ENCODE measurements at regions not wholly inside any gene's neighbourhood (a gene's known extent, or its start where the extent isn't known, plus 50 kb on each side); places are given as distances from the start of the nearest gene placed in this dataset.

- Histone ChIP-seq H3K9ac (ENCODE audit: insufficient read length, low read depth) (no peak overlapping the region), H3K4me1 (ENCODE audit: insufficient read depth, insufficient read length) (no peaks in the 10 kb centered on the region), H3K36me3 (ENCODE audit: insufficient read depth, insufficient read length, low read length) (no peaks in the 10 kb centered on the region), H3K27me3 (ENCODE audit: insufficient read depth, insufficient read length) (no peaks in the 10 kb centered on the region), H3K4me3 (ENCODE audit: insufficient read length, low read depth) (no peak overlapping the region), H3K9me3 (ENCODE audit: insufficient read depth, low read length) (no peaks in the 10 kb centered on the region)
- DNase-seq (ENCODE audit: low read depth, low spot score): no peak
- TF ChIP-seq ZNF274 (IDR thresholded peaks at IDR 0.05; ENCODE audit: low read depth, low read length) (no peak), SUZ12 (IDR thresholded peaks at IDR 0.05; ENCODE audit: extremely low read depth, insufficient read depth, insufficient read length) (no peak), YY1 (IDR thresholded peaks at IDR 0.05; ENCODE audit: insufficient read depth, insufficient read length) (no peak)
These were observed 465.0 kb upstream of the SOX11 start for GRCh38 chr2:5227062-5227699.

DNA sequence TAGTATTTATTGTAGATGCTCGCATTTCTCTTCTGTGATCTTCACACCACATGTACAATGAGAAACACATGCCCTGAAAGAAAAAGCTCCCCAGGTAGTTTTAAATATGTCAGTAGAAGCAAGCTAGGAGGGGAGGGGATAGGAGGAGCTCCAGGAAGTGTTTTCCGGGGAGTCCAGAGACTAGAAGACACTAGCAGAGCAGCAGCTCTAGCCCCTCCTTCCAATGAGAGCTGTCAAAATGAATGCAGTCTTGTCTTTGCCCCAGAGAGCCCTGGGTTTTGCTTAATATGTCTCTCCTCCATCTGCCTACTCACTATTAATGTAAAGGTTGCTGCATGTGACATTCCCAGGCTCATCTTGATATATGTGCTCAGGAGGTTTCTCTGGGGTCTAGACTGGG, 462.6 kb upstream of the SOX11 start:
- no peak for TF ChIP-seq YY1 (IDR thresholded peaks at IDR 0.05; ENCODE audit: insufficient read depth, insufficient read length)
- no peak for TF ChIP-seq ZNF274 (IDR thresholded peaks at IDR 0.05; ENCODE audit: low read depth, low read length)
- TF ChIP-seq SUZ12 (IDR thresholded peaks at IDR 0.05; ENCODE audit: extremely low read depth, insufficient read depth, insufficient read length): no peak
- no peaks in the 10 kb centered on the region for H3K27me3 ChIP-seq (ENCODE audit: insufficient read depth, insufficient read length)
- no peaks in the 10 kb centered on the region for H3K4me1 ChIP-seq (ENCODE audit: insufficient read depth, insufficient read length)
- no peak overlapping the region for H3K4me3 ChIP-seq (ENCODE audit: insufficient read length, low read depth)
- DNase-seq (ENCODE audit: low read depth, low spot score): no peak
- no peaks in the 10 kb centered on the region for H3K36me3 ChIP-seq (ENCODE audit: insufficient read depth, insufficient read length, low read length)
- no peak overlapping the region for H3K9ac ChIP-seq (ENCODE audit: insufficient read length, low read depth)
- no peaks in the 10 kb centered on the region for H3K9me3 ChIP-seq (ENCODE audit: insufficient read depth, low read length)

- Histone ChIP-seq H3K36me3 (ENCODE audit: insufficient read depth, insufficient read length, low read length) (no peaks in the 10 kb centered on the region), H3K9me3 (ENCODE audit: insufficient read depth, low read length) (no peaks in the 10 kb centered on the region), H3K9ac (ENCODE audit: insufficient read length, low read depth) (no peak overlapping the region), H3K27me3 (ENCODE audit: insufficient read depth, insufficient read length) (no peaks in the 10 kb centered on the region), H3K4me3 (ENCODE audit: insufficient read length, low read depth) (no peak overlapping the region), H3K4me1 (ENCODE audit: insufficient read depth, insufficient read length) (no peaks in the 10 kb centered on the region)
- no peak for TF ChIP-seq SUZ12 (IDR thresholded peaks at IDR 0.05; ENCODE audit: extremely low read depth, insufficient read depth, insufficient read length)
- no peak for TF ChIP-seq YY1 (IDR thresholded peaks at IDR 0.05; ENCODE audit: insufficient read depth, insufficient read length)
- TF ChIP-seq ZNF274 (IDR thresholded peaks at IDR 0.05; ENCODE audit: low read depth, low read length): no peak
- DNase-seq (ENCODE audit: low read depth, low spot score): no peak
These were observed 461.7 kb upstream of the SOX11 start for GRCh38 chr2:5230444-5230843.

DNA sequence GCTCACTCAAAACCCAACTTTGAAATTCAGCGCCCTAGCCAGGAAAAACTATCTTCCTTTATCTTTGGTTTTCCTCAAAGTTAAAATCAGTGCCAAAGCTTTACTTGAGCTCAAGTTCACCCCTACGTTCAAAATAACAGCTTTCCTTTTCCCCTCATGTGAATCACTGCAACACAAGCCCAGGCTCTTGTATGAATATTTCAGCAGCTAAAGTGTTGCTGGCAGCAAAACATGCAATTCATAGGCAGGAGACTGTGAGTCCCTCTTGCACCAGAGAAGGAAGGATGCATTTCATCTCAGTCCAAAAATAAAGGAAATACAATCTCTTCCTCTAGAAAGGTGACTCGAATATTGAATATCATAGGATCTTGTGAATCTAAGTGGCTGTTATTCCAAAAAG, 461.3 kb upstream of the SOX11 start:
- Histone ChIP-seq H3K9me3 (ENCODE audit: insufficient read depth, low read length) (no peaks in the 10 kb centered on the region), H3K36me3 (ENCODE audit: insufficient read depth, insufficient read length, low read length) (no peaks in the 10 kb centered on the region), H3K27me3 (ENCODE audit: insufficient read depth, insufficient read length) (no peaks in the 10 kb centered on the region), H3K9ac (ENCODE audit: insufficient read length, low read depth) (no peak overlapping the region), H3K4me3 (ENCODE audit: insufficient read length, low read depth) (no peak overlapping the region), H3K4me1 (ENCODE audit: insufficient read depth, insufficient read length) (no peaks in the 10 kb centered on the region)
- no peak for DNase-seq (ENCODE audit: low read depth, low spot score)
- no peak for TF ChIP-seq SUZ12 (IDR thresholded peaks at IDR 0.05; ENCODE audit: extremely low read depth, insufficient read depth, insufficient read length)
- no peak for TF ChIP-seq YY1 (IDR thresholded peaks at IDR 0.05; ENCODE audit: insufficient read depth, insufficient read length)
- TF ChIP-seq ZNF274 (IDR thresholded peaks at IDR 0.05; ENCODE audit: low read depth, low read length): no peak

DNA sequence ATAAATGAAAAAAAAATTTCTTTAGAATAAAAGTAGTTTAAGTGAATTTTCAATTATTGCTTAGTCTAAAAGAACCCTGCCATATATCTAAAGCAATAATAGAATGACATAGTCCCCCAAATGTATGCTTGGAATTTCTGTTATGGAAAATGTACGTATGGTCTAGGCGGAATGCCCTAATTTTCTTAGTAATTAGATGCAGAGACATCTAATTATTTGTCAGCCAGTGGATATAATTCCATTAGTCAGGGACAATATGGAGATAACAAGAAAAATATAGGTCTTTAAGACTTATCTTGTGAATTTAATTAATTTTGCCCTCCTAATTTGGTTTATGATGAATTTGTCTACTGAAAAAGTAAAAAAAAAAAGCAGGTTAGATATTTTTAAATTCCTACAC, 460.9 kb upstream of the SOX11 start:
- H3K4me1 ChIP-seq (ENCODE audit: insufficient read depth, insufficient read length): no peaks in the 10 kb centered on the region
- no peak for DNase-seq (ENCODE audit: low read depth, low spot score)
- no peaks in the 10 kb centered on the region for H3K9me3 ChIP-seq (ENCODE audit: insufficient read depth, low read length)
- H3K4me3 ChIP-seq (ENCODE audit: insufficient read length, low read depth): no peak overlapping the region
- no peak overlapping the region for H3K9ac ChIP-seq (ENCODE audit: insufficient read length, low read depth)
- TF ChIP-seq YY1 (IDR thresholded peaks at IDR 0.05; ENCODE audit: insufficient read depth, insufficient read length): no peak
- TF ChIP-seq ZNF274 (IDR thresholded peaks at IDR 0.05; ENCODE audit: low read depth, low read length): no peak
- TF ChIP-seq SUZ12 (IDR thresholded peaks at IDR 0.05; ENCODE audit: extremely low read depth, insufficient read depth, insufficient read length): no peak
- no peaks in the 10 kb centered on the region for H3K27me3 ChIP-seq (ENCODE audit: insufficient read depth, insufficient read length)
- H3K36me3 ChIP-seq (ENCODE audit: insufficient read depth, insufficient read length, low read length): no peaks in the 10 kb centered on the region

DNA sequence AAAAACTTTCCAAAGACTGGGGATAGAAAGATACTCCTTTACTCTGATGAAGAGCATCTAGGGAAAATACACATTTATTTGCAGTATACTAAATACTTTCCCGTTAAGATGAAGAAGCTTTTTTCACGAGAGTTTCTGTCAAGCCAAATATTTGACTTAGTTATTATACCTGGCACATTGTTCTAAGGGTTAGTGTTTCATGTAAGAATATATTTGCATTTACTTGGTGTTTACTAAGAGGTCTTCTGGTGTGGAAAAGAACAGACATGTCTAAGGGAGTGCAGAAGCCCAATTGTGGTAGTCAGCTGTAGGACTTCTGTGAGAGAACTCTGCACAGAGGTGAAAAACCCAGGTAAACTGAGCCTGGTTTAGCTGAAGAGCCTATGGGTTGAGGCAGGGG, 457.6 kb upstream of the SOX11 start:
- Histone ChIP-seq H3K9me3 (ENCODE audit: insufficient read depth, low read length) (no peaks in the 10 kb centered on the region), H3K36me3 (ENCODE audit: insufficient read depth, insufficient read length, low read length) (no peaks in the 10 kb centered on the region), H3K4me3 (ENCODE audit: insufficient read length, low read depth) (no peak overlapping the region), H3K9ac (ENCODE audit: insufficient read length, low read depth) (no peak overlapping the region), H3K27me3 (ENCODE audit: insufficient read depth, insufficient read length) (no peaks in the 10 kb centered on the region), H3K4me1 (ENCODE audit: insufficient read depth, insufficient read length) (no peaks in the 10 kb centered on the region)
- no peak for DNase-seq (ENCODE audit: low read depth, low spot score)
- TF ChIP-seq SUZ12 (IDR thresholded peaks at IDR 0.05; ENCODE audit: extremely low read depth, insufficient read depth, insufficient read length) (no peak), ZNF274 (IDR thresholded peaks at IDR 0.05; ENCODE audit: low read depth, low read length) (no peak), YY1 (IDR thresholded peaks at IDR 0.05; ENCODE audit: insufficient read depth, insufficient read length) (no peak)

DNA sequence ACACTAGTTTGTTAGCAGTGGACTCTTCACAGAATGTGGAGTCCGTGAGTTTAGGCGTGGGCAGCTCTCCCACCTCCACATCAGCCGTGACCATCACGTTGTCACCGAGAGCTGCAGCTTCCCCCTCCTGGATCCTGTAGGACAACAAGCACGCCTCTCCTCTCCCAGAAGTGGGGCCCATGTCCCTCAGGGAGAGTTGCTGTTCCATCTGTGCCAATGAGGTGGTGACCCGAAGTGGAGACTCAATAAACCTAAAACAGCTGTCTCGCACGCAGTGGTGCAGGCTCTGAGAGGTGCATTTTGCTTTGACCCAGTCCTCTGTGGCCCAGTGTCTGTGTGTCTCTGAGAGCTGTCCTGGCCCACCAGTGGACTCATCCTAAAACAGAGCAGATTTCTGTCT, 456.5 kb upstream of the SOX11 start:
- H3K9ac ChIP-seq (ENCODE audit: insufficient read length, low read depth): no peak overlapping the region
- no peaks in the 10 kb centered on the region for H3K9me3 ChIP-seq (ENCODE audit: insufficient read depth, low read length)
- no peak overlapping the region for H3K4me3 ChIP-seq (ENCODE audit: insufficient read length, low read depth)
- no peaks in the 10 kb centered on the region for H3K4me1 ChIP-seq (ENCODE audit: insufficient read depth, insufficient read length)
- TF ChIP-seq SUZ12 (IDR thresholded peaks at IDR 0.05; ENCODE audit: extremely low read depth, insufficient read depth, insufficient read length): no peak
- TF ChIP-seq YY1 (IDR thresholded peaks at IDR 0.05; ENCODE audit: insufficient read depth, insufficient read length): no peak
- TF ChIP-seq ZNF274 (IDR thresholded peaks at IDR 0.05; ENCODE audit: low read depth, low read length): no peak
- H3K27me3 ChIP-seq (ENCODE audit: insufficient read depth, insufficient read length): no peaks in the 10 kb centered on the region
- no peaks in the 10 kb centered on the region for H3K36me3 ChIP-seq (ENCODE audit: insufficient read depth, insufficient read length, low read length)
- DNase-seq (ENCODE audit: low read depth, low spot score): no peak
